GM23338 (cell line): ENCODE measurements at regions not wholly inside any gene's neighbourhood (a gene's known extent, or its start where the extent isn't known, plus 50 kb on each side); places are given as distances from the start of the nearest gene placed in this dataset.

Experiments
- ATAC-seq: fragments of 200-7000 bp; cut with Tn5 transposase; 3 replicates; pipeline ENCODE4 v1.9.1; 2020
- DNase-seq: peaks from one replicate; pipeline ENCODE4 v3.0.0-alpha.2; 2015; ENCODE audit warnings: low spot score
- H2AFZ ChIP-seq: fragments of 200-600 bp; sonication (generic); 2 replicates; pipeline ENCODE4 v1.8.0; 2016; ENCODE audit warnings: antibody characterized with exemption, mild to moderate bottlenecking, moderate library complexity
- H3F3A ChIP-seq: fragments of 200-600 bp; sonication (generic); replicated peaks from 2 replicates; pipeline ENCODE4 v1.8.0; 2017; ENCODE audit warnings: antibody characterized with exemption, mixed run types, low read depth
- H3K27ac ChIP-seq: fragments of 200-600 bp; sonication (generic); 2 replicates; pipeline ENCODE4 v1.6.1; 2016; ENCODE audit warnings: low read depth
- H3K27me3 ChIP-seq: fragments of 200-600 bp; sonication (generic); 2 replicates; pipeline ENCODE4 v1.8.0; 2016; ENCODE audit warnings: mild to moderate bottlenecking, mixed run types, moderate library complexity; ENCODE audit not compliant: insufficient read depth
- H3K36me3 ChIP-seq: fragments of 200-600 bp; sonication (generic); 2 replicates; pipeline ENCODE4 v1.8.0; 2016; ENCODE audit warnings: mild to moderate bottlenecking; ENCODE audit not compliant: insufficient read depth
- H3K4me1 ChIP-seq: fragments of 200-600 bp; sonication (generic); 2 replicates; pipeline ENCODE4 v1.8.0; 2016; ENCODE audit warnings: mild to moderate bottlenecking, moderate library complexity; ENCODE audit not compliant: insufficient read depth
- H3K4me2 ChIP-seq: fragments of 200-600 bp; sonication (generic); 2 replicates; pipeline ENCODE4 v1.7.1; 2017; ENCODE audit warnings: mixed run types
- H3K4me3 ChIP-seq: fragments of 200-600 bp; sonication (generic); 2 replicates; pipeline ENCODE4 v1.6.1; 2016; ENCODE audit warnings: mixed run types
- H3K79me2 ChIP-seq: fragments of 200-600 bp; sonication (generic); replicated peaks from 2 replicates; pipeline ENCODE4 v1.8.0; 2017; ENCODE audit warnings: mild to moderate bottlenecking; ENCODE audit not compliant: insufficient read depth
- H3K9me2 ChIP-seq: fragments of 200-600 bp; sonication (generic); 2 replicates; pipeline ENCODE4 v1.8.0; 2017; ENCODE audit not compliant: insufficient read depth
- H4K20me1 ChIP-seq: fragments of 200-600 bp; sonication (generic); replicated peaks from 2 replicates; pipeline ENCODE4 v1.8.0; 2017; ENCODE audit warnings: mild to moderate bottlenecking; ENCODE audit not compliant: insufficient read depth
- H3K27ac Mint-ChIP-seq: 2 replicates; pipeline ENCODE4 v1.8.0; 2020; ENCODE audit warnings: inconsistent platforms, mild to moderate bottlenecking, moderate library complexity, mixed read lengths
- H3K27me3 Mint-ChIP-seq: 3 replicates; pipeline ENCODE4 v1.8.0; 2022; ENCODE audit warnings: low read depth, mild to moderate bottlenecking, moderate library complexity, mixed read lengths, inconsistent platforms; ENCODE audit not compliant: insufficient read depth, poor library complexity
- H3K36me3 Mint-ChIP-seq: 3 replicates; pipeline ENCODE4 v1.8.0; 2021; ENCODE audit warnings: low read depth, mild to moderate bottlenecking, inconsistent platforms, moderate library complexity, mixed read lengths
- H3K4me1 Mint-ChIP-seq: 3 replicates; pipeline ENCODE4 v1.8.0; 2020; ENCODE audit warnings: mild to moderate bottlenecking, inconsistent platforms, mixed read lengths
- H3K4me3 Mint-ChIP-seq: 3 replicates; pipeline ENCODE4 v1.8.0; 2021; ENCODE audit warnings: moderate library complexity, mild to moderate bottlenecking, inconsistent platforms, mixed read lengths
- H3K9me3 Mint-ChIP-seq: 3 replicates; pipeline ENCODE4 v1.8.0; 2020; ENCODE audit warnings: moderate library complexity, mild to moderate bottlenecking, inconsistent platforms, mixed read lengths
- CREB1 ChIP-seq: fragments of 250-450 bp; sonication (Bioruptor Pico); IDR thresholded peaks from 2 replicates; pipeline ENCODE4 v1.5.0; 2020; ENCODE audit warnings: low read depth, mild to moderate bottlenecking, moderate library complexity
- CTCF ChIP-seq, 2 experiments: fragments of 200-600 bp in 1 of 2; sonication (generic) in 1 of 2; conservative IDR thresholded peaks; 2 replicates each; pipeline versions ENCODE4 v1.5.1 to v1.6.1; 2016 to 2017; ENCODE audit warnings: antibody characterized with exemption in 2 of 2, low read depth in 2 of 2, mild to moderate bottlenecking in 2 of 2, moderate library complexity in 1 of 2
- ETS1 ChIP-seq: IDR thresholded peaks from 2 replicates; pipeline ENCODE4 v1.6.1; 2016; ENCODE audit warnings: antibody characterized with exemption
- EZH2phosphoT487 ChIP-seq: fragments of 200-600 bp; sonication (generic); IDR thresholded peaks from one replicate; pipeline ENCODE4 v1.8.1; 2018; ENCODE audit warnings: antibody characterized with exemption; ENCODE audit not compliant: unreplicated experiment
- JUNB ChIP-seq: IDR thresholded peaks from one replicate; pipeline ENCODE4 v1.6.1; 2016; ENCODE audit warnings: antibody characterized with exemption; ENCODE audit not compliant: unreplicated experiment
- NANOG ChIP-seq: IDR thresholded peaks from 2 replicates; pipeline ENCODE4 v1.6.1; 2016; ENCODE audit warnings: antibody characterized with exemption, borderline replicate concordance
- POLR2AphosphoS5 ChIP-seq: IDR thresholded peaks from 2 replicates; pipeline ENCODE4 v1.6.1; 2016; ENCODE audit warnings: antibody characterized with exemption, low read depth
- REST ChIP-seq: IDR thresholded peaks from one replicate; pipeline ENCODE4 v1.6.1; 2018; ENCODE audit warnings: antibody characterized with exemption; ENCODE audit not compliant: unreplicated experiment
- ZNF462 ChIP-seq: fragments of 250-450 bp; sonication (Bioruptor Pico); IDR thresholded peaks from 2 replicates; pipeline ENCODE4 v1.5.0; 2020; ENCODE audit warnings: mild to moderate bottlenecking, moderate library complexity

GRCh38 chr7:101708223-101708622 lies 79.1 kb upstream of the MYL10 start (continued):
- TF ChIP-seq ETS1 (no peak), REST (no peak), POLR2AphosphoS5 (no peak), NANOG (no peak), JUNB (no peak), CTCF (conservative IDR thresholded peaks at IDR 0.05; ENCODE audit: low read depth in 2 of 2) (no peak)

GRCh38 chr7:101712652-101713051 lies 83.6 kb upstream of the MYL10 start:
- H3K4me3 Mint-ChIP-seq: no peak overlapping the region
- H3K4me2 ChIP-seq: no peak overlapping the region
- H3K27me3 Mint-ChIP-seq: peaks cover 6% of the 10 kb centered on the region
- ATAC-seq (no peak), DNase-seq (no peak)
- H4K20me1 ChIP-seq: no peaks in the 10 kb centered on the region
- H3K36me3 Mint-ChIP-seq: no peaks in the 10 kb centered on the region
- H3K4me1 Mint-ChIP-seq: 0 out of 3 replicates have a peak, but pooled peaks cover 2% of the 10 kb centered on the region
- H3K27ac ChIP-seq: no peak overlapping the region
- H2AFZ ChIP-seq: no peak overlapping the region
- H3K9me3 Mint-ChIP-seq: no peaks in the 10 kb centered on the region
- H3K79me2 ChIP-seq: no peaks in the 10 kb centered on the region
- H3K4me1 ChIP-seq: no peaks in the 10 kb centered on the region
- H3K27ac Mint-ChIP-seq: no peak overlapping the region
- no peaks in the 10 kb centered on the region for H3K27me3 ChIP-seq
- no peaks in the 10 kb centered on the region for H3F3A ChIP-seq
- H3K4me3 ChIP-seq: no peak overlapping the region
- H3K36me3 ChIP-seq: no peaks in the 10 kb centered on the region
- H3K9me2 ChIP-seq: no peaks in the 10 kb centered on the region
- TF ChIP-seq CREB1 (CRISPR knock-in tag) (no peak), NANOG (no peak), EZH2phosphoT487 (no peak), POLR2AphosphoS5 (no peak), ZNF462 (CRISPR knock-in tag) (no peak), ETS1 (no peak)
